ENCODE measurements at regions not wholly inside any gene's neighbourhood (a gene's known extent, or its start where the extent isn't known, plus 50 kb on each side); places are given as distances from the start of the nearest gene placed in this dataset.

GRCh38 chr19:28023064-28023463 lies 1189.9 kb downstream of the UQCRFS1 start:
- no peak for DNase-seq (ENCODE audit: low read depth)

- DNase-seq (ENCODE audit: low read depth) = no peak
These were observed 1190.4 kb downstream of the UQCRFS1 start for GRCh38 chr19:28022506-28022905.

GRCh38 chr19:28021259-28022185 lies 1191.4 kb downstream of the UQCRFS1 start:
- DNase-seq (ENCODE audit: low read depth) = no peak

- DNase-seq (ENCODE audit: low read depth) = no peak
These were observed 1192.2 kb downstream of the UQCRFS1 start for GRCh38 chr19:28020619-28021258.

GRCh38 chr19:28019901-28020300 lies 1193.0 kb downstream of the UQCRFS1 start:
- DNase-seq (ENCODE audit: low read depth) = no peak

GRCh38 chr19:28019371-28019770 lies 1193.6 kb downstream of the UQCRFS1 start:
- no peak for DNase-seq (ENCODE audit: low read depth)

GRCh38 chr19:28018499-28018898 lies 1194.5 kb downstream of the UQCRFS1 start:
- no peak for DNase-seq (ENCODE audit: low read depth)

GRCh38 chr19:28014615-28015405 lies 1198.1 kb downstream of the UQCRFS1 start:
- DNase-seq (ENCODE audit: low read depth) = no peak

GRCh38 chr19:28012361-28012760 lies 1200.6 kb downstream of the UQCRFS1 start:
- no peak for DNase-seq (ENCODE audit: low read depth)

GRCh38 chr19:28010656-28011055 lies 1202.3 kb downstream of the UQCRFS1 start:
- no peak for DNase-seq (ENCODE audit: low read depth)

GRCh38 chr19:28009696-28010095 lies 1203.3 kb downstream of the UQCRFS1 start:
- DNase-seq (ENCODE audit: low read depth) = no peak

- no peak for DNase-seq (ENCODE audit: low read depth)
These were observed 1204.3 kb downstream of the UQCRFS1 start for GRCh38 chr19:28008695-28009094.

- no peak for DNase-seq (ENCODE audit: low read depth)
These were observed 1209.4 kb downstream of the UQCRFS1 start for GRCh38 chr19:28003543-28003942.

- DNase-seq (ENCODE audit: low read depth) = no peak
These were observed 1215.9 kb downstream of the UQCRFS1 start for GRCh38 chr19:27997069-27997468.

GRCh38 chr19:27993619-27994570 lies 1219.1 kb downstream of the UQCRFS1 start:
- DNase-seq (ENCODE audit: low read depth) = no peak

GRCh38 chr19:27986299-27986698 lies 1226.7 kb downstream of the UQCRFS1 start:
- no peak for DNase-seq (ENCODE audit: low read depth)

- DNase-seq (ENCODE audit: low read depth) = no peak
These were observed 1237.4 kb downstream of the UQCRFS1 start for GRCh38 chr19:27975419-27976005.

- DNase-seq (ENCODE audit: low read depth) = no peak
These were observed 1238.9 kb downstream of the UQCRFS1 start for GRCh38 chr19:27974082-27974513.

GRCh38 chr19:27972291-27973040 lies 1240.5 kb downstream of the UQCRFS1 start:
- DNase-seq (ENCODE audit: low read depth) = no peak

- no peak for DNase-seq (ENCODE audit: low read depth)
These were observed 1241.1 kb downstream of the UQCRFS1 start for GRCh38 chr19:27971869-27972268.

All from fibroblast of gingiva (primary cell).